Calu3 (cell line): ENCODE measurements at regions not wholly inside any gene's neighbourhood (a gene's known extent, or its start where the extent isn't known, plus 50 kb on each side); places are given as distances from the start of the nearest gene placed in this dataset.

Source experiments
- BruUV-seq: library from RNA; stranded (reverse); fragments of 400-500 nt; replicated peaks from 2 replicates; lab custom pipeline; 2021; lab: Mats Ljungman, UMichigan
- CTCF ChIA-PET: fragments of 300-600 bp; sonication (Branson Sonifier 250); formaldehyde crosslinking; loops from one replicate; lab custom pipeline; 2022; ENCODE audit warnings: antibody characterized with exemption; lab: Charles Lee
- DNase-seq: peaks from one replicate; pipeline ENCODE4 v3.0.0; 2022
- H3K27ac Mint-ChIP-seq: one replicate; pipeline ENCODE4 v1.8.0; 2022; ENCODE audit warnings: mixed read lengths; ENCODE audit not compliant: unreplicated experiment
- H3K27me3 Mint-ChIP-seq: one replicate; pipeline ENCODE4 v1.8.0; 2022; ENCODE audit warnings: mixed read lengths; ENCODE audit not compliant: unreplicated experiment
- H3K36me3 Mint-ChIP-seq: one replicate; pipeline ENCODE4 v1.8.0; 2022; ENCODE audit warnings: mild to moderate bottlenecking, moderate library complexity, mixed read lengths; ENCODE audit not compliant: insufficient read depth, unreplicated experiment
- H3K4me1 Mint-ChIP-seq: one replicate; pipeline ENCODE4 v1.8.0; 2022; ENCODE audit warnings: mild to moderate bottlenecking, low read depth, mixed read lengths; ENCODE audit not compliant: unreplicated experiment
- H3K4me3 Mint-ChIP-seq: one replicate; pipeline ENCODE4 v1.8.0; 2022; ENCODE audit warnings: mild to moderate bottlenecking, low read depth, moderate library complexity, mixed read lengths; ENCODE audit not compliant: unreplicated experiment
- H3K9me3 Mint-ChIP-seq: one replicate; pipeline ENCODE4 v1.8.0; 2022; ENCODE audit warnings: low read depth, mixed read lengths; ENCODE audit not compliant: unreplicated experiment
- intact Hi-C: fragments of 100-400 bp; cut with micrococcal nuclease; formaldehyde crosslinking; loops from one replicate; pipeline ENCODE4 v1.10.0; 2022; ENCODE audit not compliant: unreplicated experiment
- TF ChIP-seq, protein P1 (sequence below): fragments of 200-600 bp; IDR thresholded peaks from one replicate; pipeline ENCODE4 v1.8.0; 2022; ENCODE audit warnings: antibody characterized with exemption; ENCODE audit not compliant: unreplicated experiment

DNA sequence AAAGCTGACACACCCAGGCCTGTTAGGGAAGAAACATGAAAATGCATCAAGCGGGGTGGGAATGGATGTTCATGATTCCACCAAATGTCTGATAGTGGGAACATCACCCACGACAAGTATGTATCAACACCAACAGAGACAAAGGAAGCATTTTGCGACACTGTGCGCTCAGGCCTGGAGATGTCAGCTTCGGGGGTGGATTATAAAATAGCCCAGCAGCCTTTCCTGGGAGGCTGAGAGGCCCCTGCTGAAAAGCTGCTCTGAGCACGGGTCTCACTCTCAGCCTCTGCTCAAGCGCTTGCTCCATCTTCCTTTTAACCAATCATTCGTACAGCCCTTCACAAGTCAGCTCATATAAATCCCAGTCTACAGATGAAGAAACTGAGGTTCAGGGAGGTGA, 213.5 kb downstream of the BCL11B start:
- no peak for DNase-seq
- BruUV-seq: no TSS peak
- CTCF ChIA-PET: no interaction called here

DNA sequence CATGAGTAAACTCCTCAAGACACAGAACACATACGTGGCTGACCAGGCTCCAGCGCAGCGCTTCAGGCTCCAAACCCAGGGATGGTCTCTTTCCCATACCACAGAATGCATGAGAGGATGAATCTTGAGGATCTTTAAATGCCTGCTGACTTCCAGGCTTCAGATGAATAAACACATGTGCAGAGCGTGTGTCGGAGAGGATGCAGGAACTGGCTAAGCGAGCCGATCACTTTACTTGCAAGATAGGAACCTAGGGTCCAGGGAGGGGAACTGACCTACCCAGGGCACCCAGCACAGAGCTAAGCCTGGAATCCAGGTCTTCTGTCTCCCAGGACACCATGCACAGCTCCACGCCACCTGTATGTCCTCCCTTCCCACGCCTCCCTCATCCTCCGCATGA, 209.8 kb downstream of the BCL11B start:
- BruUV-seq: no TSS peak
- peaks cover 26% of the 10 kb centered on the region for H3K36me3 Mint-ChIP-seq
- peaks cover 35% of the 10 kb centered on the region for H3K4me1 Mint-ChIP-seq
- DNase-seq: no peak
- CTCF ChIA-PET: no interaction called here
- intact Hi-C loops: loop anchor here (5.0 to 10.0 kb wide), 3 partner anchors 87 to 247 kb away; no protein-coding TSS in a partner anchor
- TF ChIP-seq, protein P1, sequence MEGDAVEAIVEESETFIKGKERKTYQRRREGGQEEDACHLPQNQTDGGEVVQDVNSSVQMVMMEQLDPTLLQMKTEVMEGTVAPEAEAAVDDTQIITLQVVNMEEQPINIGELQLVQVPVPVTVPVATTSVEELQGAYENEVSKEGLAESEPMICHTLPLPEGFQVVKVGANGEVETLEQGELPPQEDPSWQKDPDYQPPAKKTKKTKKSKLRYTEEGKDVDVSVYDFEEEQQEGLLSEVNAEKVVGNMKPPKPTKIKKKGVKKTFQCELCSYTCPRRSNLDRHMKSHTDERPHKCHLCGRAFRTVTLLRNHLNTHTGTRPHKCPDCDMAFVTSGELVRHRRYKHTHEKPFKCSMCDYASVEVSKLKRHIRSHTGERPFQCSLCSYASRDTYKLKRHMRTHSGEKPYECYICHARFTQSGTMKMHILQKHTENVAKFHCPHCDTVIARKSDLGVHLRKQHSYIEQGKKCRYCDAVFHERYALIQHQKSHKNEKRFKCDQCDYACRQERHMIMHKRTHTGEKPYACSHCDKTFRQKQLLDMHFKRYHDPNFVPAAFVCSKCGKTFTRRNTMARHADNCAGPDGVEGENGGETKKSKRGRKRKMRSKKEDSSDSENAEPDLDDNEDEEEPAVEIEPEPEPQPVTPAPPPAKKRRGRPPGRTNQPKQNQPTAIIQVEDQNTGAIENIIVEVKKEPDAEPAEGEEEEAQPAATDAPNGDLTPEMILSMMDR: no peak
- H3K4me3 Mint-ChIP-seq: no peak overlapping the region
- H3K27me3 Mint-ChIP-seq: no peaks in the 10 kb centered on the region
- no peaks in the 10 kb centered on the region for H3K9me3 Mint-ChIP-seq
- H3K27ac Mint-ChIP-seq: no peak overlapping the region

More for the DNA sequence above, 213.5 kb downstream of the BCL11B start:
- intact Hi-C loops: no loop called here
- peaks cover 4% of the 10 kb centered on the region for H3K4me1 Mint-ChIP-seq
- peaks cover under 1% of the 10 kb centered on the region for H3K36me3 Mint-ChIP-seq
- TF ChIP-seq, protein P1: no peak
- H3K9me3 Mint-ChIP-seq: no peaks in the 10 kb centered on the region
- H3K4me3 Mint-ChIP-seq: no peak overlapping the region
- no peaks in the 10 kb centered on the region for H3K27me3 Mint-ChIP-seq
- H3K27ac Mint-ChIP-seq: no peak overlapping the region

DNA sequence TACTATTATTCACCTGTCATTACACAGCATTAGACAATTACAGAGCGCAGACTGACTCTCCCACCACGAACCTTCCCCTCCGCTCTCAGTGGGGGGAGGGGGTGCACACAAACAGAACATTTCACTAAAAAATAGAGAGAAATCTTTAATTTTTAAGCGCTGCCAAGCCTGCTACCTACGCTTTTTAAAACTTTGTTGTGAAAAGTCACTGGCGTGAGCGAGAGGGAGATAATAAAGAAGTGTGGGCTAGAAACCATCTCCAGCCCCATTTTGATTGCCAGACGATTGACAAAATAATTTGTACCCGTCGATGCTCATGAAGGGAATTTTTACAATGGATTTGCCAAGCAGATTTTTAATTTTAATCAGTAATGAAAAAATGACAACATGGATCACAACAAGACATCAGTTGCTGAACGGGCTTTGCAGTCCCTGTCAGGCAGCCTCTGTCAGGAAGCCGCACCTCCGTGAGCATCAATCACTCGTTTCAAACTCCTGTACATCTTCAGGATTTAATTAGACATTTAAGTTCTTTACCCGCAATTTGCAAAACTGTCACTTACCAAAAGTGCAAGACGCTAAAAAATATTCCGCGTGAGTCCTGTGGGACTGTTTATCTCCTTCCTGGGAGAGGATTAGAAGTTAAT, 209.1 kb downstream of the BCL11B start:
- intact Hi-C loops: loop anchor here (5.0 to 10.0 kb wide), 3 partner anchors 88 to 248 kb away; no protein-coding TSS in a partner anchor
- TF ChIP-seq, protein P1: no peak
- CTCF ChIA-PET: no interaction called here
- H3K9me3 Mint-ChIP-seq: no peaks in the 10 kb centered on the region
- no peaks in the 10 kb centered on the region for H3K27me3 Mint-ChIP-seq
- H3K4me1 Mint-ChIP-seq: peaks cover 35% of the 10 kb centered on the region
- DNase-seq: no peak
- H3K4me3 Mint-ChIP-seq: no peak overlapping the region
- peak overlapping the region; percentile 91 for H3K27ac Mint-ChIP-seq
- peaks cover 26% of the 10 kb centered on the region for H3K36me3 Mint-ChIP-seq
- no TSS peak for BruUV-seq

DNA sequence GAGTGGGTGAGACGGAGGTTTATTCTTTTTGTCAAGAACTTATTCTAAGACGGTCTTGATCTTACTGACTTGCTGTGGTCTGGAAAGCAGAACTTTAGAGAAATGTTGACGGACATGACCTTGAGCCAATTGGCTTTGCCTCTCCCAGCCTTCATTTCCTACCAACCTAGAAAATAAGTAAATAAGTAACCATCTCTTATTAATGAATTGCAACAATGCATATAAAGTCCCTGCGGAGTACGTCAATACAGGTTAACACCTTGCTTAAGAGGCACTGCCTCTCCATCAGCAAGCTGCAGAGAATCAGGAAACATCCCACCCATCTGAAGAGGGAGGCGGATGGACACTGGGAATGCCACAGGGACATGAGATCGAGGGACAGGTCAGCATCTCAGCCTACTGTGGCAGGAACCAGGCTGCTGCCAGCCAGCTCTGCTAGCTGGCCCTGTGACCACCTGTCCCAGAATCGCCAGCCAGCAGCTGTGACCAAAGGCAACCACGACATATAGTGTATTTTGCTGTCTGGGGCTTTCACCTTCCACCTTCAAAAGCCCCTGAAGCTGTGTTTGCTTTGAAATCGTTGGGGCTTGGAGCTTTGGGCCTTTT, 208.3 kb downstream of the BCL11B start:
- Mint-ChIP-seq H3K27ac (peak overlapping the region; percentile 91), H3K4me1 (peaks cover 35% of the 10 kb centered on the region), H3K27me3 (no peaks in the 10 kb centered on the region), H3K4me3 (peak overlapping the region; percentile 58), H3K36me3 (peaks cover 26% of the 10 kb centered on the region), H3K9me3 (no peaks in the 10 kb centered on the region)
- CTCF ChIA-PET: interaction anchor here (1.0 to 1.3 kb wide), 3 partner anchors 13 to 28 kb away, joined by 3 read pairs; no protein-coding TSS in a partner anchor
- peak; percentile 60 for DNase-seq
- TSS peak; percentile 75 for BruUV-seq
- TF ChIP-seq, protein P1: no peak
- intact Hi-C loops: loop anchor here (5.0 to 10.0 kb wide), 3 partner anchors 89 to 249 kb away; no protein-coding TSS in a partner anchor
